Subcutaneous abdominal adipose tissue (tissue), 5 donors: ENCODE measurements at regions not wholly inside any gene's neighbourhood (a gene's known extent, or its start where the extent isn't known, plus 50 kb on each side); places are given as distances from the start of the nearest gene placed in this dataset.

Experiments
- H3K27ac ChIP-seq: one replicate; pipeline ENCODE4 v1.7.0; 2013; ENCODE audit warnings: low read depth, mild to moderate bottlenecking, inconsistent platforms, low read length, moderate library complexity
- H3K27me3 ChIP-seq, 5 donors: one replicate each; pipeline ENCODE4 v1.7.0; 2013; ENCODE audit warnings: low read length in 5 of 5, inconsistent platforms in 1 of 5; ENCODE audit not compliant: control insufficient read depth in 5 of 5, insufficient read depth in 4 of 5
- H3K36me3 ChIP-seq, 5 donors: one replicate each; pipeline ENCODE4 v1.7.0; 2013; ENCODE audit warnings: low read length in 5 of 5; ENCODE audit not compliant: control insufficient read depth in 5 of 5, insufficient read depth in 5 of 5
- H3K4me1 ChIP-seq, 5 donors: one replicate each; pipeline ENCODE4 v1.7.0; 2013; ENCODE audit warnings: low read length in 5 of 5, mild to moderate bottlenecking in 3 of 5, moderate library complexity in 1 of 5; ENCODE audit not compliant: control insufficient read depth in 5 of 5, insufficient read depth in 5 of 5
- H3K4me3 ChIP-seq, 5 donors: one replicate each; pipeline ENCODE4 v1.7.0; 2013; ENCODE audit warnings: low read length in 5 of 5, low read depth in 1 of 5
- H3K9ac ChIP-seq, 5 donors: one replicate each; pipeline ENCODE4 v1.7.0; 2013; ENCODE audit warnings: low read length in 5 of 5, mild to moderate bottlenecking in 4 of 5, moderate library complexity in 3 of 5
- H3K9me3 ChIP-seq, 5 donors: one replicate each; pipeline ENCODE4 v1.7.0; 2013; ENCODE audit warnings: low read length in 5 of 5; ENCODE audit not compliant: control insufficient read depth in 5 of 5
- donor health status: healthy.
- donor health status: healthy.
- donor health status: healthy.
- donor health status: healthy.
- donor health status: healthy.

DNA sequence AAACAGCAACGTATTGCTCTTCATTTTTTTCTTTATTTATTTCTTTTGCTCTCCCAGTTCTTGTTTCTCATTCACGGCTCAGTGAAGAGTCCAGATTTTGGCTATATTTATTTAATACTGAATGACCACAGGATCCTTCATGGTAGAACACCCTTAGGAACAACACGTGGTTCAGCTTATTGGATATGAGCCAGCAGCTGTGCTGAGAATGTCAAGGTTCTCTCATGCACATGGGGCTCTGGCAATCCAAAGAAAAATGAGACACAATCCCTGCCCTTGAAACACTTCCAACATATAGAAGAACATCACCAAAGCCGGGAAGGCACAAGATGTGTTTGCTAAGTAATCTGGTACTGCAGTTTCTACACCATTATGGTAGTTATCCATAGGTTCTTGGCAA is 852.9 kb downstream of the SORCS1 start:
- Histone ChIP-seq H3K9ac (no peak overlapping the region), H3K27me3 (no peaks in the 10 kb centered on the region), H3K36me3 (no peaks in the 10 kb centered on the region), H3K9me3 (no peaks in the 10 kb centered on the region), H3K4me1 (no peaks in the 10 kb centered on the region), H3K4me3 (no peak overlapping the region), H3K27ac (no peak overlapping the region)

DNA sequence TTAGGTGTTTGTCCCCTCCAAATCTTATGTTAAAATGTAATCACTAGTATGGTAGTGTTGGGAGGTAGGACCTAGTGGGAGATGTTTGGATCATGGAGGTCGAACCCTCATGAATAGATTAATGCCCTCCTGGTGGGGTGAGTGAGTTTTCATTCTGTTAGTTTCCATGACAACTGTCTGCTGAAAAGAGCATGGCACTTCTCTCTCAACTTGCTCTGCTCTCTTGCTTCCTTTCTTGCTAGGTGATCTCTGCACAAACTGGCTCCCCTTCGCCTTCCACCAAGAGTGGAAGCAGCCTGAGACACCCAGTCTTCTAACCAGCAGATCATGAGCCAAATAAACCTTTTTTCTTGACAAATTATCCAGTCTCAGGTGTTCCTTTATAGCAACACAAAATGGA is 853.9 kb downstream of the SORCS1 start:
- no peak overlapping the region for H3K27ac ChIP-seq
- no peak overlapping the region for H3K4me3 ChIP-seq
- no peaks in the 10 kb centered on the region for H3K36me3 ChIP-seq
- H3K9ac ChIP-seq, result no peak overlapping the region
- H3K27me3 ChIP-seq, result no peaks in the 10 kb centered on the region
- no peaks in the 10 kb centered on the region for H3K4me1 ChIP-seq
- H3K9me3 ChIP-seq, result no peaks in the 10 kb centered on the region

DNA sequence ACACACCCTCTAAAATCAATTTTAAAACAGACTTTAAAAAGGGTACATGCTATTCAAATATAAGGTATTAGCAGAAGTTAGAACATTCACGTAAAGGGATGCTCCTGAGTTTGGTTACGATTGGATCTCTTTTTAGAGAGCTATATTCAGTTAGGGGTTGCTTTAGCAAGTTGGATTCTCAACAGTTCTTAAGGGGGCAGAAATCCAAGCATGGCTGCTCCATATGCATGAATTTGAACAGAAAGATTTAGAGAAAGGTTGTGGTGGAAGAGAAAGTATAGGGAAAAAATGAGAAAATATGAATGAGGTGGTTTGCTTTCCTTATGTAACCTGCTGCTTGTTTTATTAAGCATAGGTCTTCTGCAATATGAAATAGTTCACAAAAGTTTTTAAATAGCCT is 855.1 kb downstream of the SORCS1 start:
- no peak overlapping the region for H3K4me3 ChIP-seq
- no peak overlapping the region for H3K9ac ChIP-seq
- H3K36me3 ChIP-seq, result no peaks in the 10 kb centered on the region
- H3K27ac ChIP-seq, result no peak overlapping the region
- no peaks in the 10 kb centered on the region for H3K4me1 ChIP-seq
- no peaks in the 10 kb centered on the region for H3K9me3 ChIP-seq
- H3K27me3 ChIP-seq, result no peaks in the 10 kb centered on the region

DNA sequence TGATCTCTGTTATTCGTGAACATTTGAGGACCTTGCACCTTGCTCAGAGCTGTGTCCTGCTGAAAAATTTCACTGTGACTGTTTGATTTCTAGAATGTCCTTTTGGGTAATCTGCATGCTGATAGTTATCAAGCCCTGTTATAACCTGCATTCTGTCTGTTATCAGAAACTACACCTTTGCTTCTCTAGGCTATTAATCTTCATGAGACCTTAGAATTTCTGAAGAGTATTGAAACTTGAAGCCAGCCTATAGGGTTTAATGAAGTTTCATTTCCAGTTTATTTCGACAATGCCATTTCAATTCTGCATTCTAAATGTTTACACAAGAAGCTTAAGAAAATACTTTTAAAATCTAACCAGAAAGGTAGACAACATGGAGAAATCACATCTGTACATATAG is 856.2 kb downstream of the SORCS1 start:
- H3K4me3 ChIP-seq, result no peak overlapping the region
- no peak overlapping the region for H3K27ac ChIP-seq
- H3K36me3 ChIP-seq, result no peaks in the 10 kb centered on the region
- no peak overlapping the region for H3K9ac ChIP-seq
- H3K9me3 ChIP-seq, result no peaks in the 10 kb centered on the region
- no peaks in the 10 kb centered on the region for H3K4me1 ChIP-seq
- no peaks in the 10 kb centered on the region for H3K27me3 ChIP-seq

DNA sequence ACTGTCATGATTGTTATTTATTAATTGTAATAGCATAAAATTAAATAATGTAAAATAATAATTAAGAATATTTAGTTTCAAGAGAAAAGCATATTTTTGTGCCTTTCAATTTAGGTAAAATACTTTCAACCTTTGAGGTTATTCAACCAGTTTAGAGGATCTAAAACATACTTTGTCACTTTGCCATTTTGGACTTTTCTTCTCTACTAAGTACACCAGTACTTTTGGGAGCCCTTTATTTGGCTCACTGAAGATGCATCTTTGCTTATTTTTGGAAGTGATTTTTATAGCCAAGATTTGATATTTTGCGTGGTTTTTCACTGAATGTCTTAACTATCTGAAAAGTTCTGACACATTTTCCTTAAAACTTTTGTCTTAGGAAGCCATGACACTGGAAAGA is 860.5 kb downstream of the SORCS1 start:
- Histone ChIP-seq H3K4me3 (no peak overlapping the region), H3K27me3 (no peaks in the 10 kb centered on the region), H3K9me3 (no peaks in the 10 kb centered on the region), H3K36me3 (no peaks in the 10 kb centered on the region), H3K27ac (no peak overlapping the region), H3K9ac (no peak overlapping the region), H3K4me1 (no peaks in the 10 kb centered on the region)

DNA sequence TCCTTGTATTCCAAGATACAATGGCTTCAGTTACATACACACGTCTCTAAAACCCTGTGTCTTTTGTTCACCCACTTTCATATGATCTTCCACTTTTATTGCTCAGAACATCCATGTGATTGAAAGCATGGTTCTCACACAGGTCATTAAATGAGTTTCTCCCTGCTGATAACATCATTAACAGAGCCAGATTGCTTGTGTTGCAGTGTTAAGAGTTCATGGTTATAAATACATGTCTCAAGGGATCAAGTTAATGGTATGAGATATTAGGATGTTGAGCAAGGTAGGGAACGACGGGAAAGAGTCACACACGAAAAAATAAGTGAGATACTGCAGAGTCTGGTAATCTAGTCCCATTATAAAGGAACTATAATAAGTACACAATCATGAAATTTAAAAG is 861.5 kb downstream of the SORCS1 start:
- H3K4me3 ChIP-seq, result no peak overlapping the region
- H3K36me3 ChIP-seq, result no peaks in the 10 kb centered on the region
- no peak overlapping the region for H3K9ac ChIP-seq
- H3K9me3 ChIP-seq, result no peaks in the 10 kb centered on the region
- no peak overlapping the region for H3K27ac ChIP-seq
- H3K27me3 ChIP-seq, result no peaks in the 10 kb centered on the region
- no peaks in the 10 kb centered on the region for H3K4me1 ChIP-seq

DNA sequence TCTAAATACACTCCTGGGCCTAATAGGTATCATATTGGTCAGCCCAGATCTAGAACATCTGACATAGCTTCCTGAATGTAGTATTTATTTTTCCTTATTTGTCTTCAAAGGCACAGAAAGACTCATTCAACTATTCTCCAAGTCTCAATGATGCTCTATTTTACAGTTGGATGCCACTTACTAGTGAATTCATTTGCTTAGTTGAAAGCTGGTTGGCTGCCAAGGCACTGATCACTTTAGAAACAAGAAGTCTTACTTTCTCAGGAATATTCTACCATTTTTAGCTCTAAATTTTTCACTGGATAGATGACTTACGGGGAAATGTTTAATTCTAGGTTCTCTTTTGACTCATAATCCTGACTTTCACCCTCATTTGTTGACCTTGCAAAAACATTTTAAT is 863.4 kb downstream of the SORCS1 start:
- Histone ChIP-seq H3K27me3 (no peaks in the 10 kb centered on the region), H3K9ac (no peak overlapping the region), H3K36me3 (no peaks in the 10 kb centered on the region), H3K27ac (no peak overlapping the region), H3K4me3 (no peak overlapping the region), H3K9me3 (no peaks in the 10 kb centered on the region), H3K4me1 (no peaks in the 10 kb centered on the region)

DNA sequence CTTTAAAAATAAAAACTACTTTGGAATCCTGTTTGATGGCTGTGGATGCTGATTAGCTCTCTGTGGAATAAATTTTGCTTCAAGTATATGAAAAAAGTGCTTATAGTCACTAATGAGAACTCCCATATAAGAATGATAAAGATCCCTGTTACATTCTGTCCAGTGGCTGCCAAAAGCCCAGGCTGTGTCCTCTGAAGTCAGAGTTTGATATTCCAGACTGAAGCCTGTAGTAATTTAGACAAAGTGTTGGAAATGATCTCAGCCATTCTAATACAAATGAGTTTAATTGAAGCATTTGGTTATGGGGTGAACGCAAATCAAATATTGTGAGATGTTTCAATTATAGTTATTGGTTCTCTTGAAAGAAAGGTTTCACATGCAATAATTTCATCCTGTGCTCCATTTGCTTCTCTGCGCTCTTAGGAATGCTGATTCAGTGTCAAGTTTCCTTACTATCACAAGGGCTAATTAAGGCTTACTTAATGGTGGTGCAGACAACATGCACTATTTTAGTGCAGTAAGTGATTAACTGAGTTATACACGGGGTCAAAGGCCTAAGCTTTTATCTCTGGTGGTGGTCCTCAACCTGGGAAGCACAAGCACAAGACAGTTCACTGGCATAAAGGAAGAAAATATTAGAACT is 867.6 kb downstream of the SORCS1 start:
- Histone ChIP-seq H3K4me3 (no peak overlapping the region), H3K36me3 (no peaks in the 10 kb centered on the region), H3K27ac (no peak overlapping the region), H3K9me3 (no peaks in the 10 kb centered on the region), H3K27me3 (no peaks in the 10 kb centered on the region), H3K4me1 (no peaks in the 10 kb centered on the region), H3K9ac (no peak overlapping the region)

DNA sequence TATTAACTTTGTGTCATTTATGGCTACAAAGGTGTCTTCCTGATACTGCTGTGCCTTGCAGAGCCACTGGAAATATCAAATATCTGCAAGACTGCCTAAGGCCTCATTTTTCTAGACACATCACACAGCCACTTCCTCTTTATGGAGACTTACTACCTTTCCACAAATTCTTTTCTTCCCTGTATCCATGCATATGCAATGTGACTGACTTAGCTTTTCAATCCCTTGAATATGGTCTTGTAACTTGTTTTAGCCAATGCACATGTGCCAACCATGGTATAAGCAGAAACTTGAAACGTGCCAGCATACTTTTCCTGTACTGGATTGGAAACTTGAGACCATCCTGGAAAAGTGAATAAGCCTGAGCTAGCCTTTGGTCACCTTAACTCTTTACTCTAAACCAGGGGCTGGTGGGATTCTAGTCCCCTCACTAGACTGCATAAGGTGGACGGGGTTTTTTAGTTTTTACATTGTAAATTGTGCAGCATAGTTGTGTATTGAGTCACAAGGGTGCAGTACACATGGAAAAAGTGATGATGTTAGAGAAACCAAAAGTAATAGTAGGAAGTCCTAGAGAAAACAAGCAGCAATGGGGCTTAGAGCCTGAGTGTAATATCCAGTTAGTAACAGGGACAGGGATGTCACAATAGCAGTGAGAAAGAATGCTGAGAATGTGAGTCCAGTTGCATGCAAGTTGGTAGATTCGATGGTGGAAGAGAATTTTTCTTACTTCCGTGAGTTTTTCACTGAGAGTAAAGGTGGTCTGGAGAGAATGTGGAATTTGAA is 879.5 kb downstream of the SORCS1 start:
- H3K9ac ChIP-seq, result no peak overlapping the region
- H3K27me3 ChIP-seq, result no peaks in the 10 kb centered on the region

DNA sequence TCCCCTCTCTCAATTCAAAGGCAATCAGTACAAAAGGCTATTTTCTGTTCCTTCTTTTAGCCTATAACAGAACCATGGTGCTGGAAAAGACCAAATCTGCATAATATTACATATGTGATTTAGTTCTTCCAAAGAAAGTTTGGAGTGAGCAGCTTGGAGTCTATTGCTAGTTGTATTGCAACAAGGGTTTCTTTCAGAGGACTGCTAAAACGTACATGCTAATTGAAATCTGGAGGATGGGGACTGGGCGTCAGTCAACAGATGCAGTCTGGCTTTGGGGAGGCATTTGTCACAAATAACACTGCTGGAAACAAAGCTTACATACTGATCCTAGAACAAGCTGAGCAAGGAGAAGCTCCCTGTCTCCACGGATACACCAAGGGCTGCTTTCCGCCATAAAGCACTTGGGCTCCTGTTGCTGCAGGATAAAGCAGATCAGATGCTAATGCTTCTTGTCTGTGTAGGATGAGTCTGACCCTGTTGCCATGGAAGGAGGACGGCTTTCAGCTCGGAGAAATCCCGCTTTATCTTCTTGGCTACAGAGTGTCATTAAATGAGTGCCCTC is 883.5 kb downstream of the SORCS1 start:
- no peak overlapping the region for H3K9ac ChIP-seq
- no peaks in the 10 kb centered on the region for H3K36me3 ChIP-seq
- no peak overlapping the region for H3K27ac ChIP-seq
- no peaks in the 10 kb centered on the region for H3K27me3 ChIP-seq
- no peaks in the 10 kb centered on the region for H3K9me3 ChIP-seq
- H3K4me3 ChIP-seq, result no peak overlapping the region
- H3K4me1 ChIP-seq, result no peaks in the 10 kb centered on the region

More for the DNA sequence above, 879.5 kb downstream of the SORCS1 start:
- Histone ChIP-seq H3K9me3 (no peaks in the 10 kb centered on the region), H3K36me3 (no peaks in the 10 kb centered on the region), H3K4me3 (no peak overlapping the region), H3K4me1 (no peaks in the 10 kb centered on the region), H3K27ac (no peak overlapping the region)
